Peyer's patch (tissue), 4 donors: ENCODE measurements at regions not wholly inside any gene's neighbourhood (a gene's known extent, or its start where the extent isn't known, plus 50 kb on each side); places are given as distances from the start of the nearest gene placed in this dataset.

ENCODE experiments used
- CTCF ChIP-seq, 6 experiments: fragments of 450-650 bp in 4 of 6; fragments of 200-600 bp in 2 of 6; sonication (generic) in 1 of 6; IDR thresholded peaks; one replicate each; pipeline ENCODE4 v1.5.1; 2017 to 2019; ENCODE audit warnings: antibody characterized with exemption in 6 of 6, mild to moderate bottlenecking in 3 of 6, moderate library complexity in 1 of 6
- POLR2A ChIP-seq, 2 donors: fragments of 450-650 bp; IDR thresholded peaks; one replicate each; pipeline ENCODE4 v1.5.1; 2017; ENCODE audit warnings: antibody characterized with exemption in 2 of 2, mild to moderate bottlenecking in 2 of 2, moderate library complexity in 2 of 2

- TF ChIP-seq POLR2A (IDR thresholded peaks at IDR 0.05), result no peak
- TF ChIP-seq CTCF (IDR thresholded peaks at IDR 0.05), result no peak
These were observed 505.6 kb downstream of the HTR7 start for GRCh38 chr10:90352288-90352687.
